Common myeloid progenitor, CD34-positive (primary cell): ENCODE measurements at regions not wholly inside any gene's neighbourhood (a gene's known extent, or its start where the extent isn't known, plus 50 kb on each side); places are given as distances from the start of the nearest gene placed in this dataset.

Experiments used
- CTCF ChIA-PET: fragments of 350-600 bp; sonication (Branson Sonifier 250); formaldehyde crosslinking; loops from one replicate; lab custom pipeline; 2021; ENCODE audit warnings: antibody characterized with exemption; lab: Charles Lee
- POLR2A ChIA-PET: fragments of 350-600 bp; sonication (Branson Sonifier 250); formaldehyde crosslinking; loops from one replicate; lab custom pipeline; 2021; ENCODE audit warnings: antibody characterized with exemption; lab: Charles Lee
- DNase-seq, 3 donors: peaks; one replicate each; pipeline versions ENCODE4 v3.0.0 to v3.0.0-alpha.2; 2013
- H3K27ac ChIP-seq, 2 experiments: 1 replicate in 1 of 2; 2 replicates in 1 of 2; pipeline ENCODE4 v1.7.0; 2013; ENCODE audit warnings: inconsistent platforms in 2 of 2, low read length in 2 of 2, mild to moderate bottlenecking in 2 of 2, low read depth in 1 of 2, moderate library complexity in 1 of 2; ENCODE audit not compliant: severe bottlenecking in 2 of 2, insufficient read depth in 1 of 2, poor library complexity in 1 of 2
- H3K27me3 ChIP-seq, 5 experiments: replicated peaks in 2 of 5; 1 replicate in 3 of 5; 2 replicates in 2 of 5; pipeline versions ENCODE4 v1.6.1 to v1.7.0; 2013; ENCODE audit warnings: low read length in 4 of 5, mild to moderate bottlenecking in 2 of 5, moderate library complexity in 2 of 5, inconsistent platforms in 1 of 5; ENCODE audit not compliant: insufficient read depth in 5 of 5, control insufficient read depth in 4 of 5
- H3K36me3 ChIP-seq, 4 experiments: 1 replicate in 2 of 4; 2 replicates in 2 of 4; pipeline versions ENCODE4 v1.6.1 to v1.7.0; 2013; ENCODE audit warnings: low read length in 3 of 4, control low read depth in 1 of 4, mild to moderate bottlenecking in 1 of 4; ENCODE audit not compliant: control insufficient read depth in 4 of 4, insufficient read depth in 4 of 4
- H3K4me1 ChIP-seq, 4 experiments: 1 replicate in 3 of 4; 2 replicates in 1 of 4; pipeline versions ENCODE4 v1.6.1 to v1.7.1; 2013; ENCODE audit warnings: low read length in 3 of 4, mild to moderate bottlenecking in 3 of 4, control low read depth in 1 of 4, inconsistent platforms in 1 of 4, moderate library complexity in 1 of 4; ENCODE audit not compliant: control insufficient read depth in 4 of 4, insufficient read depth in 4 of 4; ENCODE audit errors: control extremely low read depth in 1 of 4
- H3K4me3 ChIP-seq, 7 experiments: 1 replicate in 4 of 7; 2 replicates in 3 of 7; pipeline versions ENCODE4 v1.5.1 to v1.7.0; 2013; ENCODE audit warnings: mild to moderate bottlenecking in 7 of 7, low read length in 6 of 7, moderate library complexity in 6 of 7, inconsistent platforms in 2 of 7, low read depth in 2 of 7, control low read depth in 1 of 7; ENCODE audit not compliant: insufficient read depth in 4 of 7, control insufficient read depth in 1 of 7; ENCODE audit errors: extremely low read depth in 1 of 7
- H3K9me3 ChIP-seq, 5 experiments: 1 replicate in 4 of 5; 2 replicates in 1 of 5; pipeline versions ENCODE4 v1.6.1 to v1.7.1; 2013; ENCODE audit warnings: low read length in 4 of 5, mild to moderate bottlenecking in 2 of 5, inconsistent platforms in 1 of 5, low read depth in 1 of 5, moderate library complexity in 1 of 5; ENCODE audit not compliant: control insufficient read depth in 4 of 5, insufficient read depth in 2 of 5; ENCODE audit errors: control extremely low read depth in 1 of 5
- WGBS: methylation state at CpG from one replicate; pipeline ENCODE4 v1.1.5; 2013; ENCODE audit not compliant: insufficient coverage; 5-methylcytosine and 5-hydroxymethylcytosine counted together

- H3K9me3 ChIP-seq = no peaks in the 10 kb centered on the region
- no peaks in the 10 kb centered on the region for H3K4me1 ChIP-seq
- ChIA-PET CTCF (no interaction called here), POLR2A (no interaction called here)
- no peak overlapping the region for H3K4me3 ChIP-seq
- H3K27ac ChIP-seq = no peak overlapping the region
- H3K36me3 ChIP-seq = no peaks in the 10 kb centered on the region
- no peaks in the 10 kb centered on the region for H3K27me3 ChIP-seq
- DNase-seq = no peak
Observed at GRCh38 chr14:48553443-48553842, 878.0 kb upstream of the MDGA2 start.

- Histone ChIP-seq H3K27me3 (no peaks in the 10 kb centered on the region), H3K9me3 (no peaks in the 10 kb centered on the region), H3K4me1 (no peaks in the 10 kb centered on the region), H3K36me3 (no peaks in the 10 kb centered on the region), H3K27ac (no peak overlapping the region), H3K4me3 (no peak overlapping the region)
- POLR2A ChIA-PET = no interaction called here
- DNase-seq = no peak
- CTCF ChIA-PET = no interaction called here
- WGBS = 81% methylated on average over 2 of the region's 4 CpGs
Observed at GRCh38 chr14:48546996-48547395, 871.6 kb upstream of the MDGA2 start.

GRCh38 chr14:48537600-48537999, 862.2 kb upstream of the MDGA2 start:
- no peak for DNase-seq
- H3K9me3 ChIP-seq = no peaks in the 10 kb centered on the region
- ChIA-PET CTCF (no interaction called here), POLR2A (no interaction called here)
- H3K27ac ChIP-seq = no peak overlapping the region
- H3K27me3 ChIP-seq = no peaks in the 10 kb centered on the region
- no peak overlapping the region for H3K4me3 ChIP-seq
- H3K36me3 ChIP-seq = no peaks in the 10 kb centered on the region
- no peaks in the 10 kb centered on the region for H3K4me1 ChIP-seq

GRCh38 chr14:48536318-48536717, 860.9 kb upstream of the MDGA2 start:
- H3K4me1 ChIP-seq = no peaks in the 10 kb centered on the region
- no peaks in the 10 kb centered on the region for H3K36me3 ChIP-seq
- no peak overlapping the region for H3K4me3 ChIP-seq
- no peaks in the 10 kb centered on the region for H3K27me3 ChIP-seq
- no peak for DNase-seq
- 74% methylated on average over 3 of the region's 3 CpGs for WGBS
- CTCF ChIA-PET = no interaction called here
- no peak overlapping the region for H3K27ac ChIP-seq
- POLR2A ChIA-PET = no interaction called here
- no peaks in the 10 kb centered on the region for H3K9me3 ChIP-seq

GRCh38 chr14:48527832-48528231, 852.4 kb upstream of the MDGA2 start:
- H3K9me3 ChIP-seq = no peaks in the 10 kb centered on the region
- CTCF ChIA-PET = no interaction called here
- H3K4me3 ChIP-seq = no peak overlapping the region
- 28% methylated on average over 2 of the region's 2 CpGs for WGBS
- H3K4me1 ChIP-seq = no peaks in the 10 kb centered on the region
- no peak overlapping the region for H3K27ac ChIP-seq
- POLR2A ChIA-PET = no interaction called here
- no peak for DNase-seq
- no peaks in the 10 kb centered on the region for H3K27me3 ChIP-seq
- no peaks in the 10 kb centered on the region for H3K36me3 ChIP-seq

GRCh38 chr14:48526307-48526706, 850.9 kb upstream of the MDGA2 start:
- WGBS = 93% methylated on average over 6 of the region's 7 CpGs
- CTCF ChIA-PET = no interaction called here

GRCh38 chr14:48504921-48505320, 829.5 kb upstream of the MDGA2 start:
- DNase-seq = no peak
- Histone ChIP-seq H3K27ac (no peak overlapping the region), H3K27me3 (no peaks in the 10 kb centered on the region), H3K4me1 (no peaks in the 10 kb centered on the region), H3K36me3 (no peaks in the 10 kb centered on the region), H3K9me3 (no peaks in the 10 kb centered on the region), H3K4me3 (no peak overlapping the region)
- 40% methylated on average over 1 of the region's 4 CpGs for WGBS
- CTCF ChIA-PET = no interaction called here
- POLR2A ChIA-PET = no interaction called here

More at GRCh38 chr14:48526307-48526706, 850.9 kb upstream of the MDGA2 start:
- Histone ChIP-seq H3K4me1 (no peaks in the 10 kb centered on the region), H3K27me3 (no peaks in the 10 kb centered on the region), H3K36me3 (no peaks in the 10 kb centered on the region), H3K4me3 (no peak overlapping the region), H3K9me3 (no peaks in the 10 kb centered on the region), H3K27ac (no peak overlapping the region)
- POLR2A ChIA-PET = no interaction called here
- no peak for DNase-seq
